Calu3 (cell line): ENCODE measurements at regions not wholly inside any gene's neighbourhood (a gene's known extent, or its start where the extent isn't known, plus 50 kb on each side); places are given as distances from the start of the nearest gene placed in this dataset.

ENCODE experiments used
- BruUV-seq: library from RNA; stranded (reverse); fragments of 400-500 nt; replicated peaks from 2 replicates; lab custom pipeline; 2021; lab: Mats Ljungman, UMichigan
- CTCF ChIA-PET: fragments of 300-600 bp; sonication (Branson Sonifier 250); formaldehyde crosslinking; loops from one replicate; lab custom pipeline; 2022; ENCODE audit warnings: antibody characterized with exemption; lab: Charles Lee
- DNase-seq: peaks from one replicate; pipeline ENCODE4 v3.0.0; 2022
- H3K27ac Mint-ChIP-seq: one replicate; pipeline ENCODE4 v1.8.0; 2022; ENCODE audit warnings: mixed read lengths; ENCODE audit not compliant: unreplicated experiment
- H3K27me3 Mint-ChIP-seq: one replicate; pipeline ENCODE4 v1.8.0; 2022; ENCODE audit warnings: mixed read lengths; ENCODE audit not compliant: unreplicated experiment
- H3K36me3 Mint-ChIP-seq: one replicate; pipeline ENCODE4 v1.8.0; 2022; ENCODE audit warnings: mild to moderate bottlenecking, moderate library complexity, mixed read lengths; ENCODE audit not compliant: insufficient read depth, unreplicated experiment
- H3K4me1 Mint-ChIP-seq: one replicate; pipeline ENCODE4 v1.8.0; 2022; ENCODE audit warnings: mild to moderate bottlenecking, low read depth, mixed read lengths; ENCODE audit not compliant: unreplicated experiment
- H3K4me3 Mint-ChIP-seq: one replicate; pipeline ENCODE4 v1.8.0; 2022; ENCODE audit warnings: mild to moderate bottlenecking, low read depth, moderate library complexity, mixed read lengths; ENCODE audit not compliant: unreplicated experiment
- H3K9me3 Mint-ChIP-seq: one replicate; pipeline ENCODE4 v1.8.0; 2022; ENCODE audit warnings: low read depth, mixed read lengths; ENCODE audit not compliant: unreplicated experiment
- intact Hi-C: fragments of 100-400 bp; cut with micrococcal nuclease; formaldehyde crosslinking; loops from one replicate; pipeline ENCODE4 v1.10.0; 2022; ENCODE audit not compliant: unreplicated experiment
- TF ChIP-seq, protein P1 (sequence below): fragments of 200-600 bp; IDR thresholded peaks from one replicate; pipeline ENCODE4 v1.8.0; 2022; ENCODE audit warnings: antibody characterized with exemption; ENCODE audit not compliant: unreplicated experiment

DNA sequence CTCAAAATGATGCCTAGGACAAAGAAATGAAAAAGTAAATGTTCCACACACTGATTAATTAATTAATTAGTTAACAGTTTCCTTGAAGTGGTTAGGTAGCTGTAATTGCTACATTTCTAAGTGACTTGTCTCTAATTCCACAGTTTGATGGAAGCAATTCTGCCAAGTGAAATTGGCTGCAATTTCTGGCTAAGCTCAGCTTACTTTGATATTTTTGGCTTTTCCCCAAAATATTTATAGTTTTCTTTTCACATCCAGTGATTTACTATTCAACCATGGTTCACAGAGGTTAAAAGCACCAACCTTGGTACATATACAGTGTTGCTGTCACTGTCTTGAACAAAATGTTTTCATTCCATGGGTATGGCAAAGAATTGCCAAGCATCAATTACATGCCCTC lies 459.5 kb upstream of the CDH20 start:
- intact Hi-C loops: no loop called here
- no peak for DNase-seq
- no peaks in the 10 kb centered on the region for H3K9me3 Mint-ChIP-seq
- no TSS peak for BruUV-seq
- no peaks in the 10 kb centered on the region for H3K27me3 Mint-ChIP-seq
- no peaks in the 10 kb centered on the region for H3K36me3 Mint-ChIP-seq
- TF ChIP-seq, protein P1, sequence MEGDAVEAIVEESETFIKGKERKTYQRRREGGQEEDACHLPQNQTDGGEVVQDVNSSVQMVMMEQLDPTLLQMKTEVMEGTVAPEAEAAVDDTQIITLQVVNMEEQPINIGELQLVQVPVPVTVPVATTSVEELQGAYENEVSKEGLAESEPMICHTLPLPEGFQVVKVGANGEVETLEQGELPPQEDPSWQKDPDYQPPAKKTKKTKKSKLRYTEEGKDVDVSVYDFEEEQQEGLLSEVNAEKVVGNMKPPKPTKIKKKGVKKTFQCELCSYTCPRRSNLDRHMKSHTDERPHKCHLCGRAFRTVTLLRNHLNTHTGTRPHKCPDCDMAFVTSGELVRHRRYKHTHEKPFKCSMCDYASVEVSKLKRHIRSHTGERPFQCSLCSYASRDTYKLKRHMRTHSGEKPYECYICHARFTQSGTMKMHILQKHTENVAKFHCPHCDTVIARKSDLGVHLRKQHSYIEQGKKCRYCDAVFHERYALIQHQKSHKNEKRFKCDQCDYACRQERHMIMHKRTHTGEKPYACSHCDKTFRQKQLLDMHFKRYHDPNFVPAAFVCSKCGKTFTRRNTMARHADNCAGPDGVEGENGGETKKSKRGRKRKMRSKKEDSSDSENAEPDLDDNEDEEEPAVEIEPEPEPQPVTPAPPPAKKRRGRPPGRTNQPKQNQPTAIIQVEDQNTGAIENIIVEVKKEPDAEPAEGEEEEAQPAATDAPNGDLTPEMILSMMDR: no peak
- no peak overlapping the region for H3K27ac Mint-ChIP-seq
- CTCF ChIA-PET: interaction anchor here (0.6 kb wide), 1 partner anchor 252 kb away, joined by 7 read pairs; no protein-coding TSS in a partner anchor
- H3K4me1 Mint-ChIP-seq: no peaks in the 10 kb centered on the region
- H3K4me3 Mint-ChIP-seq: no peak overlapping the region

DNA sequence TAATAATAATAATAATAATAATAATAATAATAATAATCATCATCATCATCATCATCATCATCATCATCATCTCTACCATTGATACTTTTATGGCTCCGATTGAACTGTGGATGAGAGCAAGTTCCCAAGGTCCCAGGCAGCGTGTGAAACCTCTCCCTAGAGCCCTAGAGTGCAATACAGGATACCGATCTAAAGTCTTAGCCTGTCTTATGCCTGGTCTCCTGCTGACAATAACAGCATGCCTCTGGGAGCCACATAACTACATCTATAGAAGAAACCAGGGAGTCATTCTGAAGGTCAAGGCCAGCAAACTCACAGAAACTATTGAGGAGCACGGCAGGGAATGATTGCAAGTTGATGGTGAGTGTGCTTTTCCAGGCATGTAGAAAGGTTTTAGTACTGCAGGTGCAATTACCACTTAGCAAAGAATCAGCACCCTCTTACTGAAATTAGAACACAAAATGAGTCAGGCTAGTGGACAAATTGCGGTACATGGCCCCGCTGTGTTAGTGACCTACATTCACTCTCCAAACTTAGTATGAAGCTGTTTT lies 457.2 kb upstream of the CDH20 start:
- intact Hi-C loops: no loop called here
- no peaks in the 10 kb centered on the region for H3K9me3 Mint-ChIP-seq
- no TSS peak for BruUV-seq
- no peaks in the 10 kb centered on the region for H3K27me3 Mint-ChIP-seq
- H3K27ac Mint-ChIP-seq: no peak overlapping the region
- CTCF ChIA-PET: no interaction called here
- TF ChIP-seq, protein P1: no peak
- no peaks in the 10 kb centered on the region for H3K36me3 Mint-ChIP-seq
- no peaks in the 10 kb centered on the region for H3K4me1 Mint-ChIP-seq
- H3K4me3 Mint-ChIP-seq: no peak overlapping the region
- no peak for DNase-seq

GRCh38 chr18:60880184-60880583 lies 453.0 kb upstream of the CDH20 start:
- no peaks in the 10 kb centered on the region for H3K36me3 Mint-ChIP-seq
- CTCF ChIA-PET: no interaction called here
- no TSS peak for BruUV-seq

GRCh38 chr18:60883587-60883986 lies 449.6 kb upstream of the CDH20 start:
- no TSS peak for BruUV-seq
- CTCF ChIA-PET: no interaction called here
- intact Hi-C loops: no loop called here

More at GRCh38 chr18:60880184-60880583, 453.0 kb upstream of the CDH20 start:
- H3K27me3 Mint-ChIP-seq: no peaks in the 10 kb centered on the region
- H3K4me1 Mint-ChIP-seq: no peaks in the 10 kb centered on the region
- H3K9me3 Mint-ChIP-seq: no peaks in the 10 kb centered on the region
- H3K27ac Mint-ChIP-seq: no peak overlapping the region
- H3K4me3 Mint-ChIP-seq: no peak overlapping the region
- DNase-seq: no peak
- intact Hi-C loops: no loop called here
- TF ChIP-seq, protein P1: no peak

More at GRCh38 chr18:60883587-60883986, 449.6 kb upstream of the CDH20 start:
- Mint-ChIP-seq H3K27ac (no peak overlapping the region), H3K36me3 (no peaks in the 10 kb centered on the region), H3K27me3 (no peaks in the 10 kb centered on the region), H3K9me3 (no peaks in the 10 kb centered on the region), H3K4me3 (no peak overlapping the region), H3K4me1 (no peaks in the 10 kb centered on the region)
- DNase-seq: no peak
- TF ChIP-seq, protein P1: no peak
